Type B pancreatic cell (in vitro differentiated cells): ENCODE measurements at regions not wholly inside any gene's neighbourhood (a gene's known extent, or its start where the extent isn't known, plus 50 kb on each side); places are given as distances from the start of the nearest gene placed in this dataset.

ENCODE experiments used
- DNase-seq: peaks from one replicate; pipeline ENCODE4 v3.0.0; 2021; ENCODE audit warnings: mixed read lengths; ENCODE audit not compliant: unreplicated experiment; ENCODE audit errors: extremely low spot score
- H3K27ac Mint-ChIP-seq: 2 replicates; pipeline ENCODE4 v1.8.0; 2021; ENCODE audit warnings: mild to moderate bottlenecking, mixed read lengths
- H3K27me3 Mint-ChIP-seq: 2 replicates; pipeline ENCODE4 v1.8.0; 2021; ENCODE audit warnings: mixed read lengths
- H3K36me3 Mint-ChIP-seq: 2 replicates; pipeline ENCODE4 v1.8.0; 2021; ENCODE audit warnings: mixed read lengths
- H3K4me1 Mint-ChIP-seq: one replicate; pipeline ENCODE4 v1.8.0; 2021; ENCODE audit warnings: mixed read lengths; ENCODE audit not compliant: unreplicated experiment
- H3K4me3 Mint-ChIP-seq: 2 replicates; pipeline ENCODE4 v1.8.0; 2021; ENCODE audit warnings: mild to moderate bottlenecking, mixed read lengths
- H3K9me3 Mint-ChIP-seq: 2 replicates; pipeline ENCODE4 v1.8.0; 2021; ENCODE audit warnings: mixed read lengths
- TF ChIP-seq, protein P1 (sequence below): fragments of 200-600 bp; sonication (generic); conservative IDR thresholded peaks from 2 replicates; pipeline ENCODE4 v1.5.0; 2021; ENCODE audit warnings: antibody characterized with exemption, mild to moderate bottlenecking

DNA sequence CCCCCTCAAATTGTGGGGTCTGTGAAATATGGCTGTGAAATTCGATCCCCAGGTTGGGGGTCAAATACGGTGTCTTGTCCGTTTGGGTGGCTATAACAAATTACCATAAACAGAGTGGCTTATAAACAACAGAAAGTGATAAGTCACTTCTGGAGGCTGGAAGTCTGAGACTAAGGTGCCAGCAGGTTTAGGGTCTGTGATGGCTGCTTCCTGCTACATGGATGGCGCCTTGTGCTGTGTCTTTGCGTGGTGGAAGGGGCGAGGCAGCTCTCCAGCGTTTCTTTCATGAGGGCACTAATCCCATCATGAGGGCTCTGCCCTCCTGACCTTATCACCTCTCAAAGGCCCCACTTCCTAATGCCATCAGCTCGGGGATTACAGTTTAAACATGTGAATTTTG lies 120.0 kb downstream of the IRF8 start:
- H3K27me3 Mint-ChIP-seq: peaks cover 50% of the 10 kb centered on the region
- TF ChIP-seq, protein P1, sequence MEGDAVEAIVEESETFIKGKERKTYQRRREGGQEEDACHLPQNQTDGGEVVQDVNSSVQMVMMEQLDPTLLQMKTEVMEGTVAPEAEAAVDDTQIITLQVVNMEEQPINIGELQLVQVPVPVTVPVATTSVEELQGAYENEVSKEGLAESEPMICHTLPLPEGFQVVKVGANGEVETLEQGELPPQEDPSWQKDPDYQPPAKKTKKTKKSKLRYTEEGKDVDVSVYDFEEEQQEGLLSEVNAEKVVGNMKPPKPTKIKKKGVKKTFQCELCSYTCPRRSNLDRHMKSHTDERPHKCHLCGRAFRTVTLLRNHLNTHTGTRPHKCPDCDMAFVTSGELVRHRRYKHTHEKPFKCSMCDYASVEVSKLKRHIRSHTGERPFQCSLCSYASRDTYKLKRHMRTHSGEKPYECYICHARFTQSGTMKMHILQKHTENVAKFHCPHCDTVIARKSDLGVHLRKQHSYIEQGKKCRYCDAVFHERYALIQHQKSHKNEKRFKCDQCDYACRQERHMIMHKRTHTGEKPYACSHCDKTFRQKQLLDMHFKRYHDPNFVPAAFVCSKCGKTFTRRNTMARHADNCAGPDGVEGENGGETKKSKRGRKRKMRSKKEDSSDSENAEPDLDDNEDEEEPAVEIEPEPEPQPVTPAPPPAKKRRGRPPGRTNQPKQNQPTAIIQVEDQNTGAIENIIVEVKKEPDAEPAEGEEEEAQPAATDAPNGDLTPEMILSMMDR: no peak
- no peak for DNase-seq
- no peak overlapping the region for H3K4me3 Mint-ChIP-seq
- peaks cover 3% of the 10 kb centered on the region for H3K36me3 Mint-ChIP-seq
- peak overlapping the region; percentile 58 for H3K27ac Mint-ChIP-seq
- peaks cover 22% of the 10 kb centered on the region for H3K4me1 Mint-ChIP-seq
- peaks cover 6% of the 10 kb centered on the region for H3K9me3 Mint-ChIP-seq

DNA sequence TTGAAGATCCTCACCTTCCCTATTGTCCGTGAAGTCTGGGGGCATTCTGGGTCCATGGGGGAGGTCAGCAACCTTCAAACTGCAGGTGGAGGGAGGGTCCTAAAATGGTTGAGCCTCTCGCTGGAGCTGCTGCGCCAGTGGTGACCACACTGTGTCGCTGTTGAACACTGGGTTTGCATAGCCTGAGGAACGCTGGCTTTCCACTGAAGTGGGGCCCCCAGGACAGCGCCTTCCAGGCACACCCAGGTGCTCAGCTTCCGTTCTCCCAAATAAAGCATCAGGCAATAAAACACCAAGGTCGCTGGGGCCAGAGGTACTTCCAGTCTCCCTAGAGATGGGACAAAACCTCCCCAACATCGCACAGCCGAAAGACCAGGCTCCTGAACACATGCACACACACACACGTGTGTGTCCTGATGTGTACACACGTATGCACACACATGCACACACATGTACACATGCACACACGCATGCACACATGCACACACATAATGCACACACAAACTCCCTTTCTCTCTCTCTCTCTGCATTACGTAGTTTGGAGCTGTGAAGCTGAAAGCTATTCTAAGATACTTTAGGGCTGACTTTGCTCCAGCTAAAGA lies 120.6 kb downstream of the IRF8 start:
- peaks cover 3% of the 10 kb centered on the region for H3K36me3 Mint-ChIP-seq
- TF ChIP-seq, protein P1: peak; percentile 70
- peaks cover 49% of the 10 kb centered on the region for H3K27me3 Mint-ChIP-seq
- peaks cover 6% of the 10 kb centered on the region for H3K9me3 Mint-ChIP-seq
- no peak overlapping the region for H3K4me3 Mint-ChIP-seq
- peaks cover 22% of the 10 kb centered on the region for H3K4me1 Mint-ChIP-seq
- no peak for DNase-seq
- peak overlapping the region; percentile 58 for H3K27ac Mint-ChIP-seq

DNA sequence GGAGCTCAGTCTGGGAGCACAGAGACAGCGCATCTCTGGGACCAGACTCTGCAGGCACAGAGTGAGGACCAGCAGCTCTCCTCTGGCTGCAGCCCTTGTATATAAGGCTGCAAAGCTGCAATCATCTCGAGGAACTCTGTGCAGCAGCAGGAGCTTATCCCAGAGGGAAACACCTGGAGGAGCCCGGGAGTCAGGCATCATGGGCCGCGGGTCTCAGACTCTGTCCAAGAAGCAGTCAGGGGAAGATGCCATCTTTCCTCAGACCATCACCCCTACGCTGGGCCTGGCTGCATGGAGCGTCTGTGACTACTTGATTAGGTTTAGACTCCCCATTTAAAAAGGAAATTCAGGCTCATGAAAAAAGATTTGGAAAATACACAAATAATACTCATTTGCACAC lies 122.0 kb downstream of the IRF8 start:
- H3K27ac Mint-ChIP-seq: no peak overlapping the region
- peaks cover 3% of the 10 kb centered on the region for H3K36me3 Mint-ChIP-seq
- H3K4me3 Mint-ChIP-seq: no peak overlapping the region
- TF ChIP-seq, protein P1: no peak
- H3K27me3 Mint-ChIP-seq: peaks cover 41% of the 10 kb centered on the region
- H3K4me1 Mint-ChIP-seq: peaks cover 22% of the 10 kb centered on the region
- H3K9me3 Mint-ChIP-seq: peaks cover 11% of the 10 kb centered on the region
- no peak for DNase-seq

DNA sequence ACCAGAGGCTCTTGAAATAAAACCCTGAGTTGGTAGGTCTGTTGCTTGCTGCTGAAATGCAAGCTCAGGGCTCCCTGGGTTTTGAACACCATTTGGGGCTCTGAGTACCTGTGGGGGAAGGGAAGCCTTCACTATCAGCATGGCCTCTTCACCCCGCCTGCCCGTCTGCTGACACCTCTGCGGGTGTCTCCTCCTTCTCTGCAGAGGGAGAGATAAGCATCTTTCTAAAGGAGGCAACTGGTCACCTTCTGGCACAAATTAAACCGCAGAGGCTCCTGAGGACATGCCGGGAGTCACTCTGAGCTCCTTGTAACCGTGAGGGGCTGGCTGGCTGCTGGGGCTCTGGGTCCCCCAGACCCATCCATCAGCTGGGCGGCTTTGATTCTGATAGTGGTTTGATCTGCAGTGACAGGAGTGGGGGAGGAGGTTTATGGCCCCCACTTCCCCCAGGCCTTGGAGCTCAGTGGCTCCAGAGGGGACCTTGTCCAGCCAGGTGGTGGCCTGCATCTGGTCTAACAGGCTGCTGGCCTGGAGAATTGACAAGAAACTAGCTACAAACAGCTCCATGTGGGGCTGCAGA lies 123.5 kb downstream of the IRF8 start:
- H3K27ac Mint-ChIP-seq: no peak overlapping the region
- DNase-seq: no peak
- peaks cover 28% of the 10 kb centered on the region for H3K4me1 Mint-ChIP-seq
- TF ChIP-seq, protein P1: no peak
- H3K36me3 Mint-ChIP-seq: peaks cover 3% of the 10 kb centered on the region
- H3K27me3 Mint-ChIP-seq: peaks cover 33% of the 10 kb centered on the region
- peaks cover 11% of the 10 kb centered on the region for H3K9me3 Mint-ChIP-seq
- H3K4me3 Mint-ChIP-seq: no peak overlapping the region

DNA sequence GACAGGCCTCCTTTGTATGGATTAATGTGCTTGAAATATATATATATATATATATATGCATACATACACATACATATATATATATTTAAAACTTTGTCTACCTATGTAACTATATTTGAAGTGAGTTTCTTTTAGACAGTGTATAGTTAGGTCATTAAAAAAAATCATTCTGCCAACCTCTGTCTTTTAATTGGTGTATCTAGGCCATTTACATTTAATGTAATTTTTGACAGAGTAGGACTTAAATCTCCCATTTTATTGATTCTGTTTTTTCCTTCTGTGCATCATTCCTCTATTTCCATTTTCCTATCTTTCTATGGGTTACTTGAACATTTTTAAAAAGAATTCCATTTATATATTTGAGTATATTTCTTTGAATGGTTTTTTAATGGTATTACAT lies 125.2 kb downstream of the IRF8 start:
- no peak overlapping the region for H3K27ac Mint-ChIP-seq
- H3K27me3 Mint-ChIP-seq: peaks cover 24% of the 10 kb centered on the region
- TF ChIP-seq, protein P1: no peak
- H3K36me3 Mint-ChIP-seq: peaks cover 3% of the 10 kb centered on the region
- DNase-seq: no peak
- peaks cover 11% of the 10 kb centered on the region for H3K4me1 Mint-ChIP-seq
- no peak overlapping the region for H3K4me3 Mint-ChIP-seq
- H3K9me3 Mint-ChIP-seq: peaks cover 11% of the 10 kb centered on the region
